ENCODE measurements at regions not wholly inside any gene's neighbourhood (a gene's known extent, or its start where the extent isn't known, plus 50 kb on each side); places are given as distances from the start of the nearest gene placed in this dataset.

DNA sequence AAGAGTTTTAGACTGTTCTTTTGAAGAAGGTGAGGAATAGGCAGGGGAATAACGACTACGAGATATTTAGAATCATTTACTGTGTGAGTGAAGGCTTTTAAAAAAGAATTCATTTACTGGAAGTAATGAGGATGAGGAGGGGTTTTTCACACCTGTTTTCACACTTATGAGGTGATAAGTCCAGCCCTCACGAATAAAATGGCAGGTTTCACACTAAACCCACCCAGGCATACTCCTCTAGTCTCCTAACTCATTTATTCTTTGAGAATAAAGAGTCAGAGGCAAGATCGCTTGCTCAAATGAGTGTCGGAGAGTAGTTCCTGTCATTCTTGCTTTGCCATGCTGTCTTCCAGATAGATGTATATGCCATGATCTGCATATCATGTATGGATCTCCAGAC, 79.0 kb upstream of the ZEB2 start:
- Histone ChIP-seq H2AFZ (ENCODE audit: low read depth, low read length, poor library complexity, severe bottlenecking) (no peak overlapping the region), H4K20me1 (ENCODE audit: insufficient read depth) (no peaks in the 10 kb centered on the region), H3K9me3 (ENCODE audit: control insufficient read depth in 1 of 2, insufficient read depth in 1 of 2, low read depth in 1 of 2, low read length in 2 of 2) (no peaks in the 10 kb centered on the region), H3K9ac (ENCODE audit: low read length) (no peak overlapping the region), H3K4me2 (ENCODE audit: low read length) (no peak overlapping the region), H3K4me3 (replicated peaks in 1 of 2; ENCODE audit: low read depth in 1 of 2, low read length in 2 of 2) (no peak overlapping the region), H3K27ac (ENCODE audit: low read depth, low read length) (no peak overlapping the region), H3K27me3 (ENCODE audit: insufficient read depth, low read length) (no peaks in the 10 kb centered on the region), H3K36me3 (ENCODE audit: control insufficient read depth in 1 of 2, insufficient read depth in 2 of 2, low read length in 2 of 2) (no peaks in the 10 kb centered on the region), H3K4me1 (ENCODE audit: control insufficient read depth in 1 of 2, insufficient read depth in 2 of 2, low read length in 2 of 2) (no peaks in the 10 kb centered on the region), H3K79me2 (ENCODE audit: insufficient read depth, low read length) (no peaks in the 10 kb centered on the region), H3K9me2 (ENCODE audit: insufficient read depth) (no peaks in the 10 kb centered on the region)
- ChIA-PET CTCF (no interaction called here), RAD21 (ENCODE audit: low non-redundant PET in 1 of 2, low total read pairs in 2 of 2, uncharacterized antibody in 2 of 2, unreplicated experiment in 2 of 2) (no interaction called here), POLR2A (no interaction called here)
- ATAC-seq (no peak), DNase-seq (ENCODE audit: low read depth, low spot score) (no peak)
- TF ChIP-seq FOSL1 (IDR thresholded peaks at IDR 0.05; ENCODE audit: low read depth) (no peak), RAD21 (IDR thresholded peaks at IDR 0.05; ENCODE audit: low read depth) (no peak), EGR1 (IDR thresholded peaks at IDR 0.05; ENCODE audit: low read depth) (no peak)
- no TSS peak for BruUV-seq (replicated peaks)
- intact Hi-C loops (cut with micrococcal nuclease) = no loop called here

- Histone ChIP-seq H3K4me3 (replicated peaks in 1 of 2; ENCODE audit: low read depth in 1 of 2, low read length in 2 of 2) (no peak overlapping the region), H3K27me3 (ENCODE audit: insufficient read depth, low read length) (no peaks in the 10 kb centered on the region), H3K9me2 (ENCODE audit: insufficient read depth) (no peaks in the 10 kb centered on the region), H3K4me2 (ENCODE audit: low read length) (no peak overlapping the region), H3K79me2 (ENCODE audit: insufficient read depth, low read length) (no peaks in the 10 kb centered on the region), H3K36me3 (ENCODE audit: control insufficient read depth in 1 of 2, insufficient read depth in 2 of 2, low read length in 2 of 2) (no peaks in the 10 kb centered on the region), H3K27ac (ENCODE audit: low read depth, low read length) (no peak overlapping the region), H4K20me1 (ENCODE audit: insufficient read depth) (no peaks in the 10 kb centered on the region), H3K9ac (ENCODE audit: low read length) (no peak overlapping the region), H2AFZ (ENCODE audit: low read depth, low read length, poor library complexity, severe bottlenecking) (no peak overlapping the region), H3K4me1 (ENCODE audit: control insufficient read depth in 1 of 2, insufficient read depth in 2 of 2, low read length in 2 of 2) (no peaks in the 10 kb centered on the region), H3K9me3 (ENCODE audit: control insufficient read depth in 1 of 2, insufficient read depth in 1 of 2, low read depth in 1 of 2, low read length in 2 of 2) (no peaks in the 10 kb centered on the region)
- TF ChIP-seq CEBPB (IDR thresholded peaks at IDR 0.05; ENCODE audit: low read depth) (no peak), JUND (IDR thresholded peaks at IDR 0.05) (no peak), POLR2A (IDR thresholded peaks at IDR 0.05; ENCODE audit: borderline replicate concordance, extremely low read depth, insufficient read depth, insufficient read length) (no peak), EZH2phosphoT487 (IDR thresholded peaks at IDR 0.05; ENCODE audit: borderline replicate concordance) (no peak), CBX3 (IDR thresholded peaks at IDR 0.05; ENCODE audit: low read depth) (no peak), SP1 (IDR thresholded peaks at IDR 0.05; ENCODE audit: low read depth) (no peak), ZBTB33 (IDR thresholded peaks at IDR 0.05; ENCODE audit: extremely low read depth, insufficient replicate concordance, low read length) (no peak), ZNF274 (IDR thresholded peaks at IDR 0.05; ENCODE audit: low read depth, low read length) (no peak), EGR1 (IDR thresholded peaks at IDR 0.05; ENCODE audit: low read depth) (no peak)
- POLR2A ChIA-PET = no interaction called here
- RAD21 ChIA-PET (ENCODE audit: low non-redundant PET in 1 of 2, low total read pairs in 2 of 2, uncharacterized antibody in 2 of 2, unreplicated experiment in 2 of 2) = no interaction called here
- intact Hi-C loops (cut with micrococcal nuclease) = no loop called here
- ATAC-seq (no peak), DNase-seq (ENCODE audit: low read depth, low spot score) (no peak)
- no TSS peak for BruUV-seq (replicated peaks)
- CTCF ChIA-PET = no interaction called here
These were observed 78.1 kb upstream of the ZEB2 start for GRCh38 chr2:144597894-144598593.
